Activated T-cell treated with anti-CD3 and anti-CD28 coated beads for 48 hours (primary cell): ENCODE measurements at regions not wholly inside any gene's neighbourhood (a gene's known extent, or its start where the extent isn't known, plus 50 kb on each side); places are given as distances from the start of the nearest gene placed in this dataset.
"Not testable (repeated sequence)": the region's sequence is repeated elsewhere in the genome, so short reads cannot be mapped to it uniquely, and the experiment has no call there.

Source experiments
- DNase-seq: peaks from one replicate; pipeline ENCODE4 v3.0.0-alpha.2; 2020; ENCODE audit warnings: low read depth

DNA sequence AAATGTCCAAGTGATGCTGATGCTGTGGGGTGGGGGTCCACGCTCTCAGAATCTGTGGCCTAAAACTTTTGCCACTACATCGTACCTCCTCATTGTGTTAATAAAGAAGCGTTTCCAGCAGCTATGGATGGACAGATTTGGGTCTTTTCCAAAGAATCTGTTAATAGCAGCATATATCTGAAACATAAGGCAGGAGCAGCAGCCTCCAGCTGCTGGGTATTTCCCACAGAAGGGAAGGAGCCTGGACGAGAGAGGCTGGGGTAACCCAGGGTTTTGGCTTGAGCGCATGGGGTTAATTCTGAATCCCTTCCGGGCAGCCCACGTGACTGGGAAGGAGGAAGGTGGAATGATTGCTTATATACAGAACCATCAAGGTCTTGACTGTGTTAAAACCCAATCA, 332.4 kb downstream of the BCOR start:
- no peak for DNase-seq

DNA sequence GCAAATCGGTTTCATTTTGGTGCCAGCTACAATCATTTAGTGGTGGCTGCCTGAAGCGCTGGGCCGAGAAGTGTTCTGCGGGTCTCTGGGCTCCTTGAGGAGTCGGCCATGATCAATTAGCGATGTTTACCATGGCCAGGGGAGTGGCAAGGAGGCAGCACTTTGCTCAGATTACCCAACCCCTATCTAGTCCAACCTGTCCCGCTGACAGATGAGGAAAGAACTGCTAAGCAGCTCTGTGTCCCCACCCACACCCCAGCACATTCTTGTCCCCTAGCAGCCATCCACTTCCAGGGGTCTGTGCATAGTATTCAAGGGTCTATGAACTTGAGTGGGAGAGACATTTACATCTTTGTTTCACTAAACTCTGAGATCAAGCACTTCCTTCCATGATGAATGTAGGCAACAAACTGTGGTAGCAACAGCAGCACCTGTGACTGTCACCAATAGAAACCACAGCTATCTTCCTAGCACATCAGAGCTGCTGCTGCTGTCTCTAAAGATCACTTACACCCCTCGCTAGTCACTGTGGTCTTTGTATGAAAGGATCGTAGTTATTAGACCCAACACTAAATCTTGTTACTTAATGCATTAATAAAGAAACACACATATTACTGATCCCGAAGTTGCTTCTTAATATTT, 331.6 kb downstream of the BCOR start:
- DNase-seq, result no peak

- DNase-seq, result no peak
Observed at GRCh38 chrX:39766855-39767254, 330.9 kb downstream of the BCOR start.

DNA sequence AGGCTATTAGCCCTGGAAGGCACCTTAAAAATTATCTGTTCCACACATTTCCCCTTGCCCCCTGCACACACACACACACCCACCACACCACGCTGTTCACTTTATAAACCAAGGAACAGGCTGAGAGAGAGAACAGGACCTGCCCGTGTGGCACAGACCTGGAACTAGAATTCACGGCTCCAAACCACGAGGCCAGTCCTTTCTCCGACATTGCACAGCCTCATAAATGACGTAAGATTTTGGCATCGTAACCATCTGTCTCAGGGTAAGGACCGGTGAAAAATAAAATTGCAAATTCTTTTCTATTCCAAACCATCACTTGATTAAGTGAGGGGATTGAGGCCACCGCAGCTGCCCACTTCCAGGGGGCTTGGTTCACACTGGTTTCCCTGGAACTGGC, 330.3 kb downstream of the BCOR start:
- no peak for DNase-seq

DNA sequence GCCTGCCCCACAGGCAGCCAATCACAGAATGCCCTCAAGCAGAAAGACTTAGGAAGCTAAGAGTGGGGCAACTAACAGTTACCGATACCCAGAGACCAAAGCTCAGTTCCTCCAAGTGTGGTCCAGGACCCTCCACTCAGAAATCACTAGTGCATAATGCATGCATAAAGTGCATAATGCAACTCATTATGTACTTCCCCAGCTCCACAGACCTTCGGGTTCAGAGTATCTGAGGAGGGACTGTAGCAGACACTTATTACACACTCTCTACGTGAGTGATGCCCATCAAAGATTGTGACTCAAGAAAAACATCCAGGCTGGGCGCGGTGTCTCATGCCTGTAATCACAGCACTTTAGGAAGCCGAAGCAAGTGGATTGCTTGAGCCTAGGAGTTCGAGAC, 328.0 kb downstream of the BCOR start:
- no peak for DNase-seq

- DNase-seq, result no peak
Observed at GRCh38 chrX:39771089-39771488, 326.7 kb downstream of the BCOR start.

- DNase-seq, result peak; percentile 53
Observed at GRCh38 chrX:39772057-39772832, 325.5 kb downstream of the BCOR start.

DNA sequence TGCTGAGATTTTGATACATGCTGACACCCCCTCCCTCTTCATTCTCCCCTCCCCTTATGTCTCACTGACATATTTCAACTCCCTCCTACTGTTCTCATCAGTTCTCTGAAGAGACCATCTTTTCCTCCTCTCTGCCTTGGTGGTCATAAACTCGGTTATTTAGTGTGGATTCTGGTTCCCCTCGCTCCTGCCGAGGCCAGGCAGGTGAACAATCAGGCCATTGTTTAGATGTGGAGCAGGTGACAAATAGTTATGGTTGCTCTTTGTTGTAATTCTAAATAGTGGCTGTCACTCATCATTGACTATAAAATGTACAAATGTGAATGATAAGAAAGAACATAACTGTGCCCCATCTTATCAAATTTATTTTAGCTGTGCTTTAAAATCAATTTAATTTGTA, 324.6 kb downstream of the BCOR start:
- DNase-seq, result no peak

- DNase-seq, result no peak
Observed at GRCh38 chrX:39773923-39774773, 323.6 kb downstream of the BCOR start.

- DNase-seq, result no peak
Observed at GRCh38 chrX:39774774-39775328, 322.9 kb downstream of the BCOR start.

DNA sequence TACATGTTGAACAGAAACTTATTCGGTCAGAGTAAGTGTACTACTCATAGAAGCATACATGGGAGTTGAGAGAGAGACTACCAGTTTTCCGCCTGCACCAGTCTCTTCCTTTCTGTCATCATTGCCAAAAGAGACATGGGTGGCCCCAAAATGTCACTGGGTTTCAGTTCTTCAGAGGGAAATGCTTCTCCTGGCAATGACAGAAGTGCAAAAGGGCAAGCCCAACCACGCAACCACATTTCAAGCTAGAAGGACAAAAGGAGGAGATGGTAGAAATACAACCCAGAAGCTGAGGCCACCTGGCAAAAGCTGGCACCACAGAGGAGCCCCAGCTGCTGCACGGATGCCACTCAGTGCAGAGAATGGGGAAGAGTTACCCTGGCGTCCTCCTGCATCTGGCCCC, 320.1 kb downstream of the BCOR start:
- no peak for DNase-seq

- no peak for DNase-seq
Observed at GRCh38 chrX:39779952-39780783, 317.6 kb downstream of the BCOR start.

- no peak for DNase-seq
Observed at GRCh38 chrX:39782276-39782675, 315.5 kb downstream of the BCOR start.

DNA sequence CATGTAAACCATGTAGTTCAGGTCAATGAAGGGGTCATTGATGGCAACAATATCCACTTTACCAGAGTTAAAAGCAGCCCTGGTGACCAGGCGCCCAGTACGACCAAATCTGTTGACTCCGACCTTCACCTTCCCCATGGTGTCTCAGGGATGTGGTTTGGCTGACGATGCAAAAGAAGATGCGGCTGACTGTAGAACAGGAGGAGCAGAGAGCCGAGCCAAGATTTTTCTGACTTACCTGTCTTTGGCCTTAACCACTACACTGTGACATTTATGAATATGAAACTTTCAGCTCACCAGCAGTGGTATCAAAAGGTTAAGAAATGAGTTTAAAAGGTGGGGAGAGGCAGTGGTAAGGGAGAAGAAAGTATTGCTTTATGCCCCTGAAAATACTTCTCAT, 309.8 kb downstream of the BCOR start:
- DNase-seq, result no peak

GRCh38 chrX:39788521-39788920, 309.2 kb downstream of the BCOR start:
- DNase-seq, result no peak

DNA sequence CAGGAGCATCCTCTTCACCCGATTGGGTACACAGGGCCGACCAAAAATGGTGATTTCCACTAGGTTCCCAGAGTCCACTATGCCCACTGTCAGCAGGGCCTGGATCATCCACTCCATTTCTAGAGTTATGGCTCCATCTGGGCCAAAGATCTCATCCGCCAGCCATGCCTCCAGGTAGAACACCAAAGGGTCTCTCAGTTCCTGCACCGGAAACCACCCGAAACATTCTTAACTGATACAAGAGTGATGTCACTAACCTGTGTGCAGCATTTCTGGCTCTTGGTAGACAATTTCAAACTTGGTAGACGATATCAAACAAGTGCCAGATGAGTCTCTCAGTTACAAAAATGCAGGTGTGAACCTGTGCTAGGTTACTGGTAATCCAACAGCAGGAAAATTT, 306.1 kb downstream of the BCOR start:
- DNase-seq, result no peak

- no peak for DNase-seq
Observed at GRCh38 chrX:39795605-39796004, 302.2 kb downstream of the BCOR start.

- DNase-seq, result no peak
Observed at GRCh38 chrX:39796856-39797255, 300.9 kb downstream of the BCOR start.

DNA sequence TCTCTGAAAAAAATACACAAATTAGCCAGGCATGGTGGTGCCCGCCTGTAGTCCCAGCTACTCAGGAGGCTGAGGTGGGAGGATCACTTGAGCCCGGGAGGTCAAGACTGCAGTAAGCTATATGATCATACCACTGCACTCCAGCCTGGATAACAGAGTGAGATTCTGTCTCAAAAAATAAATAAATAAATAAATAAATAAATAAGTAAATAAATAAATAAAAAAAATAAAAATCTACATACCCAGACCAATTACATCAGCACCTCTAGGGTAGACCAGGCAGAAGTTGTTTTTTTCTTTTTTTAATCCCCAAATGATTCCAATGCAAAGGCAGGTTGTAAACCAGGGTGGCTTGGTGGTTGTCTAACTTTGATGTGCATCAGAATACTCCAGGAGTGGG, 299.3 kb downstream of the BCOR start:
- not testable (repeated sequence) for DNase-seq

DNA sequence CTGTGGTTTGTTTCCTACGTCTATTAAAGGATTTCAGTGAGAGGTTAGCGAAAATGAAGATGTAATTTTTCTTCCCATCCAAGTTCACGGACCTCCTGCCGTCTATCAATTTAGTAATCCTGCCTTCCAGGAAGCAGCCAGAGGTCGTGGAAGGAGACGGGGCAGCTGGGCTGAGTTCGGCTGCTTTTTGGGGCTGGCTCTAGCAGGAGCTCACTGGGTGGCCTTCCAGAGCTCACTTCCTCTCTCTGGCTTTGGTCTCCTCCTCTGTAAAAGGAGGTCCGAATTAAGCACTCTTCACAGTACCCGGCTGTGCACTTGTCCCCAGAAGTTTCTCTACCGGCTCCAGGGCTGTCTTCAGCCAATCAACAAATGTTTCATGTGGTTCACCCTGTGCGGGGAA, 295.4 kb downstream of the BCOR start:
- DNase-seq, result no peak

DNA sequence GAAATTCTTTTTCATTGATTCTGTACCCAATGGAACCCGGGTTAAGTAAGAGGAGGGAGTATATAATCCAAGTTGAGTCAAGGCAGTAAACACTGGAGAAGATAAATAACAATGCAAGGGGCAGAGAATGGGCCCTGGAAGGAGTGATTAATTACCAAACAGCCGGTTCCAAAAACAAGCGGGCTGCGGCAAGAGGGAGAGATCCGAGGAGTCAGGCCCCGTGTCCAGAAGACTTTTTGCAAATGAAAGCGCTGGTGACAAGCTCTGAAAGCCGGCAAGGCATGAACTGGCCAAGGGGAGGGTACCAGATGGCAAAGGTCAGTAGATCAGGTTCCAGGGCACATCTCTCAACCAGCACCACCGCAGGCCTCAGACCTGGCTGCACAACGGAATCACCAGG, 294.9 kb downstream of the BCOR start:
- DNase-seq, result no peak

DNA sequence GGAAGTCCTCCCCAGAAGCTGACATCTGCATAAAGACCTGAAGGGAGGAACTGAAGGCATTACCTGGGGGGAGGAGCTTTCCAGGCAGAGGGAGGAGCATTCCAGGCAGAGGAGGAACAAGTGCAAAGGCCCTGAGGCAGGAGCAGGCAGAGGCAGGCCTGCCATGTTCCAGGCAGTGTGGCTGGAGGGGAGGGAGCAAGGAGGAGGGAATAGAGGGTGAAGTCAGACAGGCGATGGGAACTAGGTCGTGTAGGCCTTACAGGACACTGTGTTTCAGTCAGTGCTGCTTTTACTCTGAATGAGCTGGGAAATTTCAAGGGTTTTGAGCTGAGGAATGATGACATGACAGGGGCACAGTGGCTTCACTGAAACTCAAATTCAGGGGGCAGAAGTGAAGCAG, 292.7 kb downstream of the BCOR start:
- DNase-seq, result no peak
